ENCODE measurements at regions not wholly inside any gene's neighbourhood (a gene's known extent, or its start where the extent isn't known, plus 50 kb on each side); places are given as distances from the start of the nearest gene placed in this dataset.

- intact Hi-C loops (cut with DNase I; ENCODE audit: low total_unique reads): no loop called here
- TF ChIP-seq CTCF (IDR thresholded peaks at IDR 0.05) (no peak), POLR2A (IDR thresholded peaks at IDR 0.05) (no peak)
- DNase-seq (ENCODE audit: low spot score in 2 of 2): no peak
- whole genome bisulfite sequencing, 2 donors: 80 to 86% methylated on average over 4 of the region's 4 CpGs
- H3K4me3 ChIP-seq (ENCODE audit: low read depth, poor library complexity, severe bottlenecking): no peak overlapping the region
Measured at GRCh38 chr16:82497139-82497538, 129.6 kb upstream of the CDH13 start.

GRCh38 chr16:82488460-82488859 is 138.3 kb upstream of the CDH13 start:
- no peak for DNase-seq (ENCODE audit: low spot score in 2 of 2)
- TF ChIP-seq CTCF (IDR thresholded peaks at IDR 0.05): no peak
- intact Hi-C loops (cut with DNase I; ENCODE audit: low total_unique reads): no loop called here
- 76 to 77% methylated on average over 4 of the region's 4 CpGs for WGBS, 2 donors
- H3K4me3 ChIP-seq (ENCODE audit: low read depth, poor library complexity, severe bottlenecking): no peak overlapping the region

- DNase-seq (ENCODE audit: low spot score in 2 of 2): no peak
- TF ChIP-seq POLR2A (IDR thresholded peaks at IDR 0.05) (no peak), CTCF (IDR thresholded peaks at IDR 0.05) (no peak)
- WGBS, 2 donors: 43 to 50% methylated on average over 3 of the region's 3 CpGs
- intact Hi-C loops (cut with DNase I; ENCODE audit: low total_unique reads): no loop called here
- H3K4me3 ChIP-seq (ENCODE audit: low read depth, poor library complexity, severe bottlenecking): no peak overlapping the region
Measured at GRCh38 chr16:82481455-82481854, 145.3 kb upstream of the CDH13 start.

GRCh38 chr16:82476786-82477185 is 150.0 kb upstream of the CDH13 start:
- no peak overlapping the region for H3K4me3 ChIP-seq (ENCODE audit: low read depth, poor library complexity, severe bottlenecking)
- 66 to 87% methylated on average over 5 of the region's 5 CpGs for WGBS, 2 donors
- DNase-seq (ENCODE audit: low spot score in 2 of 2): no peak
- intact Hi-C loops (cut with DNase I; ENCODE audit: low total_unique reads): no loop called here
- no peak for TF ChIP-seq POLR2A (IDR thresholded peaks at IDR 0.05)
- TF ChIP-seq CTCF (IDR thresholded peaks at IDR 0.05): no peak

GRCh38 chr16:82470620-82471152 is 156.1 kb upstream of the CDH13 start:
- DNase-seq (ENCODE audit: low spot score in 2 of 2): no peak
- no peak overlapping the region for H3K4me3 ChIP-seq (ENCODE audit: low read depth, poor library complexity, severe bottlenecking)
- WGBS, 2 donors: 45 to 46% methylated on average over 8 of the region's 8 CpGs
- intact Hi-C loops (cut with DNase I; ENCODE audit: low total_unique reads): no loop called here
- TF ChIP-seq POLR2A (IDR thresholded peaks at IDR 0.05) (no peak), CTCF (IDR thresholded peaks at IDR 0.05) (no peak)

- intact Hi-C loops (cut with DNase I; ENCODE audit: low total_unique reads): no loop called here
- WGBS, 2 donors: 76 to 79% methylated on average over 7 of the region's 7 CpGs
- TF ChIP-seq CTCF (IDR thresholded peaks at IDR 0.05): no peak
- no peak for TF ChIP-seq POLR2A (IDR thresholded peaks at IDR 0.05)
- H3K4me3 ChIP-seq (ENCODE audit: low read depth, poor library complexity, severe bottlenecking): no peak overlapping the region
- no peak for DNase-seq (ENCODE audit: low spot score in 2 of 2)
Measured at GRCh38 chr16:82470016-82470415, 156.8 kb upstream of the CDH13 start.

All from lower leg skin (tissue), 4 donors.